Stimulated activated CD4-positive, alpha-beta T cell treated with anti-CD3 and anti-CD28 coated beads, Interleukin-1b, Interleukin-23, amount 100 ng/mL, for 24 hours (primary cell): ENCODE measurements at regions not wholly inside any gene's neighbourhood (a gene's known extent, or its start where the extent isn't known, plus 50 kb on each side); places are given as distances from the start of the nearest gene placed in this dataset.
"Not testable (repeated sequence)": the region's sequence is repeated elsewhere in the genome, so short reads cannot be mapped to it uniquely, and the experiment has no call there.

Experiments
- DNase-seq, 4 experiments: peaks; one replicate each; pipeline ENCODE4 v3.0.0-alpha.2; 2020; ENCODE audit warnings: low read depth in 4 of 4, low spot score in 1 of 4

- no peak for DNase-seq
These were observed 1122.1 kb upstream of the SEL1L start for GRCh38 chr14:82655770-82656169.

DNA sequence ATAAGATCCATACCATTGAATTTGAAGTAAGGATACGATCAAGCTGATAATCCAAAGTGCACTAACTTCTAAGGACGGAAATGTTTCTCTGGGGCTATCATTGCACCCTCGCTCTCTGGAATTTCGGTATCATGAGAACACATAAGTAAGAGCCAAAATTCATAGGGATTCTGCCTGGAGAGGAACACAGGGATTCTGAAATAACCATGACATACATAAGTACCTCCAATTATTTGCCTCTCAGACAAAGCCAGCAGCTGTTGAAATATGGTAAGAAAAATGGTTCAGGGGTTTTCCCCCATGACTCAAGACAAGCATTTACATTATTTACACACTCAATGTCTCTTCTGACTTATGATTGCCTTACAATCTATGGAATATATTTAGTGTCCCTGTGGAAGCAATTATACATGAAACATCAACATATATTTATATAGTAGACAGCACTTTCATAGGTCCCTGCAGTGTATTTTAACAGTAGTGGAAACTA, 1123.6 kb upstream of the SEL1L start:
- DNase-seq = no peak

GRCh38 chr14:82661258-82661657, 1127.6 kb upstream of the SEL1L start:
- DNase-seq = no peak

DNA sequence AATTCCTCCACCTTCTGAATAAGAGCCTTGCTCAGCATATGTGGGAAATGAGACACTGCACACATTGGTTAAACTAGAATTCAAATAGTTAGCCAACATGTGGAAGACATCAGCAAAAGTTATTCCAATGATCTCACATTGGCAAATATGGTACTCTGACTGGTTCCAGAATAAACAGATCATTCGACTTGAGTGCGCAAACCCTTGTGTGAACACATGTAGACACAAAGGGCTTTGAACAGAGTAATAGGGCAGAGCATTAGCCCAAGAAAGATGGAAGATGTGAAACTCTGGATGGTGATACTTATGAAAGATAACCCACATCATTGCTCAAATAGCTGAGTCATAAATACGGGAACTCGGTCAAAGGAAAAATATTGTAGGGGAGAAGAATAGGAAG, 1133.4 kb upstream of the SEL1L start:
- DNase-seq = no peak

GRCh38 chr14:82667501-82667900, 1133.8 kb upstream of the SEL1L start:
- no peak for DNase-seq

DNA sequence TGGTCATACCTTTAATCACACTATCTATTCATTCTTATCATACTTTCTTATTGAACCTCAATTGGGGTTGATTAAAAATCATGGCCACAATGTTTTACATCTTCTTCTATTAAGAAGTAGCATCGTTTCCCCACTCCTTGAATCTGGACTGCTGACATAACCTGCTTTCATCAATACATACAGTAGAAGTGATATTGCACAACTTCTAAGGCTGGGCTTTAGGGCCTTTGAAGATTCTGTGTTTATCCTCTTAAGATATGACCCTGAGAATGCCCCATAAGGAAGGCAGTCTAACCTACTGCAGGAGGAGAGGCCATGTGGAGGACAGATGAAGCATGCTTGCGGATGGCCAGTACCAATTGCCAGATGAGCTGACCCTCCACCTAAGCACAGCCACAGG, 1142.8 kb upstream of the SEL1L start:
- DNase-seq = no peak

GRCh38 chr14:82689948-82690347, 1156.3 kb upstream of the SEL1L start:
- no peak for DNase-seq

DNA sequence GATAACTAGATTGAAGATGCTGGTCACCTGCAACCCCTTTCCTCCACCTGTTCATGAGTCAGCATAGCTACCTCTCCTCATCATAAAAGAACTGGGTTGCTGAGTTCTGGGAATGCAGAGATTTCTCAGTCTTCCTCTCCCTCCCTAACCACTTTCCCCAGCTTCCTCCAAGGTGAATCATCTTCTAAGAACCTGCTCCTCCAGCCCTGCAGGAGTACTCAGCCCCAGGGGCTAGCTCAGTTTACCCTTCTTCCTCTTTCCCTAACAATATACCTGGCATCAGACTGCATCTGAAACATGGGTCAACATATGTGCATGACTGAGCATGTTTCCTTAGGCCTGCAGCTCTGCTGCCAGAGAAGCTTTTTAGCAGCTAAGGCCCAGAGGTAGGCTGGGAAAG, 1157.5 kb upstream of the SEL1L start:
- not testable (repeated sequence) for DNase-seq

- DNase-seq = no peak
These were observed 1161.2 kb upstream of the SEL1L start for GRCh38 chr14:82694820-82695219.

DNA sequence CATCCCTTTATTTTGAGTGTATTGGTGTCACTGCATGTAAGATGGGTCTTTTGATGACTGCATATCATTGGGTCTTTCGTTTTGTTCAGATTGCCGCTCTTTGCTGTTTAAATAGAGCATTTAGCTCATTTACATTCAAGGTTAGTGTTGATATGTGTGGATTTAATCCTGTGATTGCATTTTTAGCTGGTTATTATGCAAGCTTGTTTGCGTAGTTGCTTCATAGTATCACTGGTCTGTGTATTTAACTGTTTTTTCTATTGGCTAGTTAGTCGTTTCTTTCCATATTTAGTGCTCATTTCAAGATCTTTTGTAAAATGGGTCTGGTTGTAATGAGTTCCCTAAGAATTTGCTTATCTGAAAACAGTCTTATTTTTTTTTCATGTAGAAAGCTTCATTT, 1170.6 kb upstream of the SEL1L start:
- no peak for DNase-seq

- peak in 3 of 4 experiments; percentile 4 to 7 (median 4) for DNase-seq
These were observed 1176.7 kb upstream of the SEL1L start for GRCh38 chr14:82710267-82710841.

DNA sequence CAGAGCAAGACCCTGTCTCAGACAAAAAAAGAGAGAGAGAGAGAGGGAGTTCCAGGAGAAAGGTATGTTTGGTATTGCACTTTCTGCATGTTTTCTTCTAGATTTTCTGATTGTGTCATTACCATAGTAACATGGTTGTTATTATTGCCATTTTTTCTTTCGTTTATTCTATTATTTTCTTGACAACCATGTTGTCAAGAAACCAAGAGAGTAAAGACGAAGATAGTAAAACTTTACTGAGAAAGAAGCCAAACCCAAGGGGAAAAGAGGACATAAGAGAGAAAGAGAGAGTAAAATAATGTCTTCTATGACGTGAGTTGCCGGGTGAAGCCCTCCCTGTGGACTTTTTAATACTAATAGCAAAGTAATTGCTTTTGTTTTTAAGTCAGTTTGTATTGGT, 1186.0 kb upstream of the SEL1L start:
- no peak for DNase-seq

GRCh38 chr14:82720431-82720830, 1186.8 kb upstream of the SEL1L start:
- DNase-seq = no peak

DNA sequence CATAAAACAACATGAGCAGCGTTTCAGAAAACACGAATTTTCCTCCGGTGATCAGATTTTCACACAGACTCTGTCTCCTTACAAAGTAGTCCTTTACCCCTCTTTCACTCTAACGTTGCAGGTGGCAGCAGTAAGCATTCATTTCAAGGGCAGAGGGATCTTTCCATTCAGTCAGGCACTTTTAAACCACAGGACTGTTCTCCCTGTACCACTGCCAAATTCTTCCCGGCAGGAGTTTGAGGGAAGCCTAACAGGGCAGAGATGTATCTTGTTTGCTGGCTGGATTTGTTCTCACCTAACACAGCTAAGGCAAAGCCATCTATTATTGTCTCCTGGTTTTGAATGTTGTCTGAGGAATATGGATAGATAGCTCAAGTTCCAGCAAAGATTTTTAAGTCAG, 1187.3 kb upstream of the SEL1L start:
- no peak for DNase-seq

GRCh38 chr14:82724316-82724715, 1190.7 kb upstream of the SEL1L start:
- DNase-seq = no peak

- no peak for DNase-seq
These were observed 1191.6 kb upstream of the SEL1L start for GRCh38 chr14:82725213-82725612.

DNA sequence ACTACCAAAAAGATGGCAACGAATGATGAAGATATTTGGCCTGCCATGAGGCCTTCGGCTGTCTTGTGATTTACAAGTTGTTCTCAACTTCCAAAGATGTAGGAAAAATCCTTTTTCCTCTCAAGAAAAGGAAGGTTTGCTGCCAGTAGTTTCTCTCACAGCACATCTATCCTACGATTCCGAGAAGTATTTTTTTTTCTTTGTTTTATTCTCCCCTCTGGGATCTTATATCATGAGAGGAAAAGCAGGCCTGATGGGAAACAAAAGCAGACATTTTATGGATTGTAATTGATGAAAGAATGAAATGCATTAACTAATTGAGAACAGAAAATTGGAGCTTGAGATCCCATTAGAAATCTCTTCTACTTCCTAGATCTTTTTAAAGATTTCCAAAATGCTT, 1197.9 kb upstream of the SEL1L start:
- DNase-seq = no peak

DNA sequence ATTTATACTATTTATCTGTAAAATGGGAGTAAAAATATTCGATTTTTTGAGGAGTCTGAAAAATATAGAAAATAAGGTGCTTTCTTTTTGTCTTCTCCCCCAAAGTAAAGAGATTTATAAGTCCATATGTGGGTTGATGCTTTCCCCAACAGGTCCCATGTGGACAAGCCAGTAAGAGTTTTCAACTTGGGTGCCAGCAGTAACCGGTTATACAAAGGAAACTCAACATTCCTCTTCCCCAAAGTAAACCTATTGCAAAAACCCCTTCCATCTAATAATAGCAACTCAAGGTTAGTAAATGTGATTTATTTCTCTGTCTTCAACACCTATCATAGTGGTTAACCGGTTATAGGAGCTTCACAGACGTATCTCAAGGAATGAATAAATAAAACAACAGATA, 1206.9 kb upstream of the SEL1L start:
- DNase-seq = no peak

GRCh38 chr14:82755476-82755875, 1221.8 kb upstream of the SEL1L start:
- no peak for DNase-seq

GRCh38 chr14:82755923-82756322, 1222.3 kb upstream of the SEL1L start:
- no peak for DNase-seq

DNA sequence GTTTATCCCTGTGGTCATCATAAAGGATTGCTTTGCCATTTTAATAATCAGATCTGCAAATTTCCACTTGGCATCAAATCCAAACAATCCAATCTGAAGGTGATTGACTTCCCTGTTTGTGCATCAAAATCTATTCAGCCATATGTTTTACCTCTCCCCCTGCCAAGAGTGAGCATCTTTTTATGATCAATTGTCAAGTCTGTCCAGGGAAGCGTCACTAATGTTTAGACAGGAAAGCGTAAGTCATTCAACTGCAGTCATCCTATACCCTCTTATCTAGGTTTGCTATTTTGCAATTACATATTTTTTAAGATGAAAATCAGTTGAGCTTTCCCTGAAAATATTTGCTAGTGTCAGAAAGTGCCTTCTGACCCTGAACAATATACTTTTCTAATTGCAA, 1224.1 kb upstream of the SEL1L start:
- no peak for DNase-seq

GRCh38 chr14:82759656-82760055, 1226.0 kb upstream of the SEL1L start:
- no peak for DNase-seq

GRCh38 chr14:82766123-82766522, 1232.5 kb upstream of the SEL1L start:
- DNase-seq = no peak

DNA sequence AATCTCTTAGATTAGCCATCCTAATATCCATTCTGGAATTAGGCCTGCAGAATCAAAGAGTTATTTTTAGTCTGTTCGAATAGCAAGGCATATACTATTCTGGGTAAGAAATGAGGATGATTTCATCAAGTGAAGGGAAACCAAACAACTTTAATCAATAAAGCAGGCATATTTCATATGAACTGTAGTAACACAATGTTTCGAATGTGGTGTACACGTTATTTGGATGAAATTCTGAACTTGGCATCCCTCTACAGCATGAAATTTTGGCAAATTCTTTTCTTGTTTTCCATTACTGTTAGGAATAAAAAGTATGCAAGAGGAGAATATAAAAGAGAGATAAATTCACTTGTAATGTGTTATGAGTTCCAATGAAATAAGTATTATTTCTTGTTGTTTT, 1233.3 kb upstream of the SEL1L start:
- DNase-seq = no peak
